Astrocyte (in vitro differentiated cells and primary cell): ENCODE measurements at regions not wholly inside any gene's neighbourhood (a gene's known extent, or its start where the extent isn't known, plus 50 kb on each side); places are given as distances from the start of the nearest gene placed in this dataset.

ENCODE experiments used
- DNase-seq: peaks from one replicate; pipeline ENCODE4 v3.0.0-alpha.2; 2010; ENCODE audit warnings: low read depth
- FAIRE-seq: peaks from 2 replicates; lab custom pipeline; 2011; peaks lifted over from hg19 to GRCh38; lab: Jason Lieb, UNC
- H2AFZ ChIP-seq: 2 replicates; pipeline ENCODE4 v1.6.0; 2012; ENCODE audit warnings: low read depth, low read length, inconsistent platforms
- H3K27ac ChIP-seq: 2 replicates; pipeline ENCODE4 v1.5.1; 2011; ENCODE audit warnings: low read depth, low read length, inconsistent platforms
- H3K27me3 ChIP-seq: 2 replicates; pipeline ENCODE4 v1.6.0; 2011; ENCODE audit warnings: low read length, inconsistent platforms; ENCODE audit not compliant: insufficient read depth
- H3K36me3 ChIP-seq: 2 replicates; pipeline ENCODE4 v1.5.1; 2011; ENCODE audit warnings: low read length, inconsistent platforms; ENCODE audit not compliant: insufficient read depth
- H3K4me1 ChIP-seq: 2 replicates; pipeline ENCODE4 v1.5.1; 2011; ENCODE audit warnings: low read length, inconsistent platforms; ENCODE audit not compliant: insufficient read depth
- H3K4me2 ChIP-seq: 2 replicates; pipeline ENCODE4 v1.6.0; 2012; ENCODE audit warnings: low read length, inconsistent platforms
- H3K4me3 ChIP-seq: 2 replicates; pipeline ENCODE4 v1.5.1; 2011; ENCODE audit warnings: low read depth, mild to moderate bottlenecking, low read length, inconsistent platforms; ENCODE audit not compliant: insufficient read depth
- H3K79me2 ChIP-seq: 2 replicates; pipeline ENCODE4 v1.6.0; 2012; ENCODE audit warnings: mild to moderate bottlenecking, low read length, inconsistent platforms; ENCODE audit not compliant: insufficient read depth
- H3K9ac ChIP-seq: 2 replicates; pipeline ENCODE4 v1.6.0; 2012; ENCODE audit warnings: mild to moderate bottlenecking, low read length, inconsistent platforms
- H3K9me3 ChIP-seq: 2 replicates; pipeline ENCODE4 v1.5.1; 2012; ENCODE audit warnings: low read depth, mild to moderate bottlenecking, low read length, inconsistent platforms; ENCODE audit not compliant: insufficient read depth
- H4K20me1 ChIP-seq: 2 replicates; pipeline ENCODE4 v1.6.0; 2012; ENCODE audit warnings: low read length, inconsistent platforms; ENCODE audit not compliant: insufficient read depth
- H3K27ac Mint-ChIP-seq: one replicate; pipeline ENCODE4 v1.8.0; 2021; ENCODE audit warnings: mild to moderate bottlenecking, mixed read lengths; ENCODE audit not compliant: unreplicated experiment
- H3K27me3 Mint-ChIP-seq: one replicate; pipeline ENCODE4 v1.8.0; 2021; ENCODE audit warnings: low read depth, mixed read lengths; ENCODE audit not compliant: unreplicated experiment
- H3K36me3 Mint-ChIP-seq: one replicate; pipeline ENCODE4 v1.8.0; 2021; ENCODE audit warnings: low read depth, mixed read lengths; ENCODE audit not compliant: unreplicated experiment
- H3K4me1 Mint-ChIP-seq: one replicate; pipeline ENCODE4 v1.8.0; 2021; ENCODE audit warnings: low read depth, mixed read lengths; ENCODE audit not compliant: unreplicated experiment
- H3K4me3 Mint-ChIP-seq: one replicate; pipeline ENCODE4 v1.8.0; 2021; ENCODE audit warnings: mild to moderate bottlenecking, moderate library complexity, mixed read lengths; ENCODE audit not compliant: unreplicated experiment
- H3K9me3 Mint-ChIP-seq: one replicate; pipeline ENCODE4 v1.8.0; 2021; ENCODE audit warnings: mild to moderate bottlenecking, mixed read lengths; ENCODE audit not compliant: unreplicated experiment
- EZH2 ChIP-seq: IDR thresholded peaks from 2 replicates; pipeline ENCODE4 v1.6.1; 2012; ENCODE audit warnings: mild to moderate bottlenecking, low read length, inconsistent platforms; ENCODE audit not compliant: insufficient read depth
- TF ChIP-seq, protein P1 (sequence below): IDR thresholded peaks from 2 replicates; pipeline ENCODE4 v1.5.1; 2011; ENCODE audit warnings: low read depth, mild to moderate bottlenecking, inconsistent platforms, low read length, moderate library complexity; ENCODE audit not compliant: insufficient read depth

DNA sequence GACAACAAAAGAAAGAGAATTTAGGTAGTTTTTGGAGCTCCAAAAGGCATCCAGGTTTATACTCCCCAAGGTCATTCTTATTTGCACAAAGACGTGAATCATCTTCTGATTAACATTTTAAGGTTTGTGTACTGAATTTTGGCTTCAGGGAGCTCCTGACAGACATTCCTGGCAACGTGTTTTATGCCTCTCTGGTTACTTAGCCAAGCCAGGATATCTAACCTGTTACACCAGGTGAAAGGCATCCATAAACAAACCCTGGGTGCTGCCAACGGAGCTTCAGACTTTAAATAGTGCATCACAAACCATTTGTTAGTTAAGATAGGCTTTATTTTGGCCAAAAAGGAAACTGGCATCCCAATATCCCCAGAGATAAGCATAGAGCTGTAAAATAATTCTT lies 997.3 kb downstream of the ARAP2 start:
- no peaks in the 10 kb centered on the region for H4K20me1 ChIP-seq
- no peak for TF ChIP-seq EZH2
- TF ChIP-seq, protein P1, sequence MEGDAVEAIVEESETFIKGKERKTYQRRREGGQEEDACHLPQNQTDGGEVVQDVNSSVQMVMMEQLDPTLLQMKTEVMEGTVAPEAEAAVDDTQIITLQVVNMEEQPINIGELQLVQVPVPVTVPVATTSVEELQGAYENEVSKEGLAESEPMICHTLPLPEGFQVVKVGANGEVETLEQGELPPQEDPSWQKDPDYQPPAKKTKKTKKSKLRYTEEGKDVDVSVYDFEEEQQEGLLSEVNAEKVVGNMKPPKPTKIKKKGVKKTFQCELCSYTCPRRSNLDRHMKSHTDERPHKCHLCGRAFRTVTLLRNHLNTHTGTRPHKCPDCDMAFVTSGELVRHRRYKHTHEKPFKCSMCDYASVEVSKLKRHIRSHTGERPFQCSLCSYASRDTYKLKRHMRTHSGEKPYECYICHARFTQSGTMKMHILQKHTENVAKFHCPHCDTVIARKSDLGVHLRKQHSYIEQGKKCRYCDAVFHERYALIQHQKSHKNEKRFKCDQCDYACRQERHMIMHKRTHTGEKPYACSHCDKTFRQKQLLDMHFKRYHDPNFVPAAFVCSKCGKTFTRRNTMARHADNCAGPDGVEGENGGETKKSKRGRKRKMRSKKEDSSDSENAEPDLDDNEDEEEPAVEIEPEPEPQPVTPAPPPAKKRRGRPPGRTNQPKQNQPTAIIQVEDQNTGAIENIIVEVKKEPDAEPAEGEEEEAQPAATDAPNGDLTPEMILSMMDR, result no peak
- H3K9me3 ChIP-seq, result no peaks in the 10 kb centered on the region
- no peak overlapping the region for H3K27ac ChIP-seq
- Mint-ChIP-seq H3K9me3 (peaks cover 5% of the 10 kb centered on the region), H3K36me3 (no peaks in the 10 kb centered on the region), H3K27ac (no peak overlapping the region), H3K4me1 (peaks cover 14% of the 10 kb centered on the region), H3K27me3 (no peaks in the 10 kb centered on the region), H3K4me3 (no peak overlapping the region)
- no peaks in the 10 kb centered on the region for H3K36me3 ChIP-seq
- FAIRE-seq, result no peak
- H2AFZ ChIP-seq, result no peak overlapping the region
- H3K79me2 ChIP-seq, result no peaks in the 10 kb centered on the region
- no peak overlapping the region for H3K4me3 ChIP-seq
- no peaks in the 10 kb centered on the region for H3K4me1 ChIP-seq
- no peak overlapping the region for H3K9ac ChIP-seq
- H3K27me3 ChIP-seq, result no peaks in the 10 kb centered on the region
- no peak for DNase-seq
- H3K4me2 ChIP-seq, result no peak overlapping the region

DNA sequence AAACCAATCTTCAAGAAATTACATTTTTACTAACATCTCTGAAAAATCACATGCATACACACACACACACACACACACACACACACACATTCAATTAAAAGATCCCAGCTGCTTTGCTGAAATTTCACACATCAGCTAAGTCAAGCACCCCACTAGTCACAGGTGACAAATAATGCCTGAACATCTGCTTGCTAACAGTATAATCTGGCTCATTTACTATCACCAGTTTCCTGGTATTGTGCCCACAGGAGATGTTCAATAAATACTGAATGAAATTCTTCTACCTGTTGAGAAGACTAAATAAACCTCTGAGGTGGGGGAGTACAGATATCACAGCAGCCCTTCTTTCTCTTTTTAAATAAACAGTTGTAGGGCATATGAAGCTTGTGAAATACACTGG lies 994.0 kb downstream of the ARAP2 start:
- FAIRE-seq (no peak), DNase-seq (no peak)
- H3K36me3 ChIP-seq, result no peaks in the 10 kb centered on the region
- no peak overlapping the region for H3K4me3 ChIP-seq
- TF ChIP-seq EZH2, result no peak
- TF ChIP-seq, protein P1, result no peak
- no peaks in the 10 kb centered on the region for H3K27me3 Mint-ChIP-seq
- H3K36me3 Mint-ChIP-seq, result no peaks in the 10 kb centered on the region
- peaks cover 27% of the 10 kb centered on the region for H3K4me1 Mint-ChIP-seq
- H4K20me1 ChIP-seq, result no peaks in the 10 kb centered on the region
- H3K27ac Mint-ChIP-seq, result no peak overlapping the region
- no peak overlapping the region for H2AFZ ChIP-seq
- H3K4me1 ChIP-seq, result no peaks in the 10 kb centered on the region
- H3K9me3 Mint-ChIP-seq, result no peaks in the 10 kb centered on the region
- H3K9me3 ChIP-seq, result no peaks in the 10 kb centered on the region
- H3K9ac ChIP-seq, result no peak overlapping the region
- H3K27ac ChIP-seq, result no peak overlapping the region
- no peaks in the 10 kb centered on the region for H3K79me2 ChIP-seq
- no peak overlapping the region for H3K4me3 Mint-ChIP-seq
- no peaks in the 10 kb centered on the region for H3K27me3 ChIP-seq
- no peak overlapping the region for H3K4me2 ChIP-seq

- Mint-ChIP-seq H3K36me3 (no peaks in the 10 kb centered on the region), H3K27me3 (no peaks in the 10 kb centered on the region), H3K4me3 (no peak overlapping the region), H3K9me3 (no peaks in the 10 kb centered on the region), H3K27ac (no peak overlapping the region), H3K4me1 (peaks cover 27% of the 10 kb centered on the region)
- no peak for FAIRE-seq
- no peaks in the 10 kb centered on the region for H3K27me3 ChIP-seq
- H3K9me3 ChIP-seq, result no peaks in the 10 kb centered on the region
- no peaks in the 10 kb centered on the region for H3K36me3 ChIP-seq
- DNase-seq, result peak; percentile 1
- no peak overlapping the region for H3K27ac ChIP-seq
- H3K4me2 ChIP-seq, result no peak overlapping the region
- TF ChIP-seq, protein P1, result no peak
- no peak for TF ChIP-seq EZH2
- H4K20me1 ChIP-seq, result no peaks in the 10 kb centered on the region
- H2AFZ ChIP-seq, result no peak overlapping the region
- no peak overlapping the region for H3K9ac ChIP-seq
- H3K4me3 ChIP-seq, result no peak overlapping the region
- H3K4me1 ChIP-seq, result no peaks in the 10 kb centered on the region
- no peaks in the 10 kb centered on the region for H3K79me2 ChIP-seq
Measured at GRCh38 chr4:35250761-35251160, 993.6 kb downstream of the ARAP2 start.
